GM19455 (cell line): ENCODE measurements at regions not wholly inside any gene's neighbourhood (a gene's known extent, or its start where the extent isn't known, plus 50 kb on each side); places are given as distances from the start of the nearest gene placed in this dataset.

Experiments used
- ATAC-seq: cut with Tn5 transposase; IDR thresholded peaks from one replicate; pipeline ENCODE4 v1.9.1; 2021; ENCODE audit not compliant: unreplicated experiment

GRCh38 chr1:83596331-83596730 is 402.6 kb downstream of the TTLL7 start:
- no peak for ATAC-seq

GRCh38 chr1:83593073-83593472 is 405.9 kb downstream of the TTLL7 start:
- no peak for ATAC-seq

GRCh38 chr1:83588140-83588539 is 410.8 kb downstream of the TTLL7 start:
- no peak for ATAC-seq

GRCh38 chr1:83583351-83584014 is 415.4 kb downstream of the TTLL7 start:
- no peak for ATAC-seq

GRCh38 chr1:83581747-83582146 is 417.2 kb downstream of the TTLL7 start:
- ATAC-seq: no peak

- ATAC-seq: no peak
These were observed 424.1 kb downstream of the TTLL7 start for GRCh38 chr1:83574791-83575190.

- ATAC-seq: no peak
These were observed 425.2 kb downstream of the TTLL7 start for GRCh38 chr1:83573776-83574175.

- no peak for ATAC-seq
These were observed 427.4 kb downstream of the TTLL7 start for GRCh38 chr1:83571536-83571935.

- no peak for ATAC-seq
These were observed 437.6 kb downstream of the TTLL7 start for GRCh38 chr1:83561346-83561745.

GRCh38 chr1:83559129-83559840 is 439.6 kb downstream of the TTLL7 start:
- no peak for ATAC-seq

- no peak for ATAC-seq
These were observed 443.1 kb downstream of the TTLL7 start for GRCh38 chr1:83555871-83556270.

- no peak for ATAC-seq
These were observed 444.8 kb downstream of the TTLL7 start for GRCh38 chr1:83554174-83554573.

- ATAC-seq: no peak
These were observed 446.1 kb downstream of the TTLL7 start for GRCh38 chr1:83552820-83553219.

GRCh38 chr1:83548311-83548710 is 450.6 kb downstream of the TTLL7 start:
- no peak for ATAC-seq

GRCh38 chr1:83547901-83548300 is 451.0 kb downstream of the TTLL7 start:
- no peak for ATAC-seq

- no peak for ATAC-seq
These were observed 452.1 kb downstream of the TTLL7 start for GRCh38 chr1:83546874-83547273.

- ATAC-seq: no peak
These were observed 453.7 kb downstream of the TTLL7 start for GRCh38 chr1:83545066-83545862.

- no peak for ATAC-seq
These were observed 455.5 kb downstream of the TTLL7 start for GRCh38 chr1:83543222-83543973.

- no peak for ATAC-seq
These were observed 467.2 kb downstream of the TTLL7 start for GRCh38 chr1:83531521-83532309.

GRCh38 chr1:83530506-83530905 is 468.4 kb downstream of the TTLL7 start:
- no peak for ATAC-seq
